ENCODE measurements at regions not wholly inside any gene's neighbourhood (a gene's known extent, or its start where the extent isn't known, plus 50 kb on each side); places are given as distances from the start of the nearest gene placed in this dataset.

DNA sequence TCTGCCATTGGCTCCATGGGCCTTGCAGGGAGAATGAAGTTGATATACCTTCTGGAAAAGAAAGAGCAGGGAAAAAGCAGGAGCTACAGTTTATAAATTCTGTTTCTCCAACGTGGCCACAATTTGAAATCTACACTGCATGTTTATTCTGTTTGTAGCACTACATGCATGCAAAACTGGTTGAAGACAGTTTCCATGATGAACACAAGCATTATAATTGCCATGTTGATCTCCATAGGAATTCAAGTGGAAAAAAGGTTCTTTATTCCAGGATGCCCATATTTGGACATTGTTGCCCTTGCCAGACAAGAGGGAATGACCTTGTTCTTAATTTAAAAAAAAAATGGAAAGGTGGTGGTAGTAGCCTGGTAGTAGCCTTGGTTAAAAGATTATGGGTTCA is 69.2 kb upstream of the PALM2AKAP2 start:
- TF ChIP-seq CTCF (IDR thresholded peaks at IDR 0.05; ENCODE audit: borderline replicate concordance, extremely low read depth, low read length, poor library complexity, severe bottlenecking) (no peak), EZH2 (IDR thresholded peaks at IDR 0.05; ENCODE audit: borderline replicate concordance, low read depth, low read length, severe bottlenecking) (no peak)
